IMR-90 (cell line): ENCODE measurements at regions not wholly inside any gene's neighbourhood (a gene's known extent, or its start where the extent isn't known, plus 50 kb on each side); places are given as distances from the start of the nearest gene placed in this dataset.

ENCODE experiments used
- ATAC-seq: fragments of 200-7000 bp; cut with Tn5 transposase; 2 replicates; pipeline ENCODE4 v1.9.1; 2020; ENCODE audit warnings: low read depth, mild to moderate bottlenecking, moderate library complexity
- BruUV-seq: library from RNA; stranded (reverse); fragments of 400-500 nt; replicated peaks from 2 replicates; lab custom pipeline; 2021; lab: Mats Ljungman, UMichigan
- CTCF ChIA-PET: fragments of 300-600 bp; formaldehyde crosslinking; extraction: SDS; loops from one replicate; lab custom pipeline; 2021; ENCODE audit warnings: antibody characterized with exemption; lab: Yijun Ruan, JAX
- POLR2A ChIA-PET: fragments of 300-600 bp; sonication (Branson Sonifier 250); formaldehyde crosslinking; loops from one replicate; lab custom pipeline; 2022; ENCODE audit warnings: antibody characterized with exemption; ENCODE audit not compliant: unreplicated experiment; lab: Charles Lee
- DNase-seq: peaks from one replicate; pipeline ENCODE4 v3.0.0; 2013
- H2AFZ ChIP-seq: replicated peaks from 2 replicates; pipeline ENCODE3; 2013; ENCODE audit warnings: low read length, mild to moderate bottlenecking; ENCODE audit not compliant: poor library complexity
- H2AK5ac ChIP-seq: 2 replicates; pipeline ENCODE4 v1.6.1; 2013; ENCODE audit warnings: low read depth, low read length, inconsistent platforms
- H2AK9ac ChIP-seq: replicated peaks from 2 replicates; pipeline ENCODE3; 2013; ENCODE audit warnings: mild to moderate bottlenecking, low read depth, low read length, moderate library complexity; ENCODE audit not compliant: poor library complexity
- H2BK120ac ChIP-seq: 2 replicates; pipeline ENCODE4 v1.6.1; 2013; ENCODE audit warnings: low read depth, low read length, inconsistent platforms
- H2BK15ac ChIP-seq: 3 replicates; pipeline ENCODE4 v1.6.1; 2013; ENCODE audit warnings: low read depth, low read length, inconsistent platforms
- H2BK20ac ChIP-seq: 2 replicates; pipeline ENCODE4 v1.6.1; 2013; ENCODE audit warnings: low read depth, mild to moderate bottlenecking, inconsistent platforms, low read length, moderate library complexity
- H2BK5ac ChIP-seq: 2 replicates; pipeline ENCODE4 v1.6.1; 2013; ENCODE audit warnings: mild to moderate bottlenecking, low read depth, low read length, inconsistent platforms; ENCODE audit not compliant: poor library complexity, severe bottlenecking
- H3K14ac ChIP-seq: replicated peaks from 2 replicates; pipeline ENCODE4 v1.6.1; 2013; ENCODE audit warnings: low read depth, low read length, inconsistent platforms
- H3K18ac ChIP-seq: 2 replicates; pipeline ENCODE4 v1.6.1; 2013; ENCODE audit warnings: low read depth, low read length, control low read depth
- H3K23ac ChIP-seq: 2 replicates; pipeline ENCODE4 v1.6.1; 2013; ENCODE audit warnings: low read depth, low read length, inconsistent platforms
- H3K27ac ChIP-seq: 2 replicates; pipeline ENCODE4 v1.5.1; 2013; ENCODE audit warnings: mild to moderate bottlenecking, control low read depth, low read length; ENCODE audit not compliant: insufficient read depth
- H3K27me3 ChIP-seq: 2 replicates; pipeline ENCODE4 v1.6.1; 2013; ENCODE audit warnings: low read length; ENCODE audit not compliant: control insufficient read depth, insufficient read depth
- H3K36me3 ChIP-seq: 2 replicates; pipeline ENCODE4 v1.6.1; 2013; ENCODE audit warnings: low read length, mixed read lengths; ENCODE audit not compliant: control insufficient read depth, insufficient read depth
- H3K4ac ChIP-seq: 2 replicates; pipeline ENCODE4 v1.6.1; 2013; ENCODE audit warnings: low read depth, low read length, inconsistent platforms
- H3K4me1 ChIP-seq: 2 replicates; pipeline ENCODE4 v1.6.1; 2013; ENCODE audit warnings: low read length, mixed read lengths; ENCODE audit not compliant: control insufficient read depth, insufficient read depth
- H3K4me2 ChIP-seq: 2 replicates; pipeline ENCODE4 v1.6.1; 2013; ENCODE audit warnings: low read depth, mild to moderate bottlenecking, control low read depth, low read length, moderate library complexity
- H3K4me3 ChIP-seq: 2 replicates; pipeline ENCODE4 v1.5.1; 2013; ENCODE audit warnings: low read depth, mild to moderate bottlenecking, control low read depth, low read length, moderate library complexity; ENCODE audit not compliant: insufficient read depth
- H3K56ac ChIP-seq: 2 replicates; pipeline ENCODE4 v1.6.1; 2013; ENCODE audit warnings: low read length, inconsistent platforms; ENCODE audit not compliant: insufficient read depth; ENCODE audit errors: extremely low read depth
- H3K79me1 ChIP-seq, 2 experiments: 2 replicates each; pipeline ENCODE4 v1.6.1; 2013; ENCODE audit warnings: low read length in 2 of 2, inconsistent platforms in 1 of 2, low read depth in 1 of 2
- H3K9ac ChIP-seq: 2 replicates; pipeline ENCODE4 v1.6.1; 2013; ENCODE audit warnings: low read depth, low read length, control low read depth
- H3K9me1 ChIP-seq: 2 replicates; pipeline ENCODE4 v1.6.1; 2013; ENCODE audit warnings: low read length, inconsistent platforms; ENCODE audit not compliant: insufficient read depth
- H3K9me3 ChIP-seq: 2 replicates; pipeline ENCODE4 v1.6.1; 2013; ENCODE audit warnings: low read length; ENCODE audit not compliant: control insufficient read depth, insufficient read depth
- H4K20me1 ChIP-seq: 2 replicates; pipeline ENCODE4 v1.6.1; 2013; ENCODE audit warnings: low read length, inconsistent platforms; ENCODE audit not compliant: insufficient read depth
- H4K5ac ChIP-seq: 2 replicates; pipeline ENCODE4 v1.6.1; 2013; ENCODE audit warnings: mild to moderate bottlenecking, low read depth, low read length, control low read depth
- H4K8ac ChIP-seq, 2 experiments: 2 replicates each; pipeline ENCODE4 v1.6.1; 2013; ENCODE audit warnings: low read depth in 2 of 2, low read length in 2 of 2, control low read depth in 1 of 2, inconsistent platforms in 1 of 2
- H4K91ac ChIP-seq: 2 replicates; pipeline ENCODE4 v1.6.1; 2013; ENCODE audit warnings: low read depth, low read length, inconsistent platforms; ENCODE audit not compliant: insufficient read depth
- FOS ChIP-seq: fragments of 150-350 bp; IDR thresholded peaks from 2 replicates; pipeline ENCODE4 v1.6.1; 2016; ENCODE audit warnings: low read depth, low read length
- RFX5 ChIP-seq: IDR thresholded peaks from 2 replicates; pipeline ENCODE4 v1.8.0; 2012; ENCODE audit warnings: low read depth, mild to moderate bottlenecking, low read length, moderate library complexity
- SMC3 ChIP-seq: fragments of 150-350 bp; IDR thresholded peaks from 2 replicates; pipeline ENCODE4 v1.6.1; 2016; ENCODE audit warnings: low read depth, mild to moderate bottlenecking, antibody characterized with exemption, low read length, moderate library complexity
- WGBS, 2 experiments: methylation state at CpG; one replicate each; pipeline versions ENCODE4 v1.1.5 to v1.1.7; 2013; ENCODE audit warnings: missing lambda C conversion rate in 2 of 2; ENCODE audit not compliant: insufficient read length in 1 of 2; ENCODE audit errors: extremely low coverage in 2 of 2; 5-methylcytosine and 5-hydroxymethylcytosine counted together
- dilution Hi-C: fragments of 300-500 bp; cut with HindIII; formaldehyde crosslinking; loops from one replicate; pipeline ENCODE4 v1.14.3; 2018; ENCODE audit warnings: low sequenced_read_pairs; ENCODE audit not compliant: unreplicated experiment
- in situ Hi-C: fragments of 300-500 bp; cut with MboI; formaldehyde crosslinking; loops from 3 replicates; pipeline ENCODE4 v1.14.3; 2019; ENCODE audit warnings: low sequenced_read_pairs, inconsistent platforms, mixed read lengths
- intact Hi-C: fragments of 100-400 bp; cut with micrococcal nuclease; formaldehyde crosslinking; loops from 2 replicates; pipeline ENCODE4 v1.10.0; 2022

GRCh38 chr3:55203006-55203405 is 275.1 kb upstream of the LRTM1 start:
- peak overlapping the region; percentile 79 to 95; a peak in 3 of 4 replicates for H4K8ac ChIP-seq
- no peak overlapping the region for H2AK9ac ChIP-seq
- dilution Hi-C loops (no loop called here), intact Hi-C loops (no loop called here), in situ Hi-C loops (no loop called here)
- H3K4me1 ChIP-seq: peaks cover 31% of the 10 kb centered on the region
- H3K4ac ChIP-seq: peak overlapping the region; percentile 99
- H2BK20ac ChIP-seq: peak overlapping the region; percentile 99
- no peak overlapping the region for H2AFZ ChIP-seq
- peak; percentile 6; the same call in 1 of the 2 replicates for ATAC-seq
- TF ChIP-seq FOS: peak; percentile 29; the same call in 1 of the 2 replicates
- no peak for TF ChIP-seq RFX5
- no peak for TF ChIP-seq SMC3
- H3K4me3 ChIP-seq: no peak overlapping the region
- peak overlapping the region; percentile 99 for H2BK120ac ChIP-seq
- ChIA-PET CTCF (no interaction called here), POLR2A (interaction anchor here (0.7 kb wide), 1 partner anchor 63 kb away, joined by 4 read pairs; no protein-coding TSS in a partner anchor)
- H3K14ac ChIP-seq: peak overlapping the region; percentile 42
- H3K79me1 ChIP-seq: peaks cover 0 to 18% of the 10 kb centered on the region in 2 experiments; a peak in 2 of 4 replicates
- H3K23ac ChIP-seq: peak overlapping the region; percentile 72; the same call in 1 of the 2 replicates
- H2AK5ac ChIP-seq: peak overlapping the region; percentile 68; the same call in 1 of the 2 replicates
- peak overlapping the region; percentile 52; the same call in 1 of the 2 replicates for H4K5ac ChIP-seq
- H2BK15ac ChIP-seq: peak overlapping the region; percentile 75; the same call in 2 of the 3 replicates
- H3K4me2 ChIP-seq: peak overlapping the region; percentile 17; the same call in 1 of the 2 replicates
- WGBS, 2 experiments: 48% methylated on average over 4 of the region's 4 CpGs; no CpG with 5 or more reads in 1 of the 2 experiments
- peak overlapping the region; percentile 98 for H4K91ac ChIP-seq
- H3K56ac ChIP-seq: peak overlapping the region; percentile 95
- BruUV-seq: no TSS peak
- DNase-seq: peak; percentile 59
- no peaks in the 10 kb centered on the region for H4K20me1 ChIP-seq
- peak overlapping the region; percentile 100 for H2BK5ac ChIP-seq
- peak overlapping the region; percentile 99; the same call in 1 of the 2 replicates for H3K18ac ChIP-seq
- peaks cover 28% of the 10 kb centered on the region for H3K9me1 ChIP-seq
- H3K9ac ChIP-seq: no peak overlapping the region
- no peaks in the 10 kb centered on the region for H3K27me3 ChIP-seq
- peak overlapping the region; percentile 80 for H3K27ac ChIP-seq
- no peaks in the 10 kb centered on the region for H3K36me3 ChIP-seq
- H3K9me3 ChIP-seq: no peaks in the 10 kb centered on the region
